ENCODE measurements at regions not wholly inside any gene's neighbourhood (a gene's known extent, or its start where the extent isn't known, plus 50 kb on each side); places are given as distances from the start of the nearest gene placed in this dataset.

- Histone ChIP-seq H3K14ac (replicated peaks; ENCODE audit: low read depth, low read length) (no peak overlapping the region), H2BK5ac (ENCODE audit: low read depth, low read length, poor library complexity, severe bottlenecking) (no peak overlapping the region), H3K4me2 (ENCODE audit: low read depth, low read length) (no peak overlapping the region), H2AK5ac (ENCODE audit: low read depth, low read length) (no peak overlapping the region), H4K8ac (ENCODE audit: low read depth in 2 of 2, low read length in 2 of 2) (no peak overlapping the region), H2AK9ac (replicated peaks; ENCODE audit: low read depth, low read length, poor library complexity) (no peak overlapping the region), H3K27ac (ENCODE audit: insufficient read depth, low read length) (no peak overlapping the region), H4K5ac (ENCODE audit: low read depth, low read length) (no peak overlapping the region), H3K9ac (ENCODE audit: low read depth, low read length) (no peak overlapping the region), H3K56ac (ENCODE audit: extremely low read depth, insufficient read depth, low read length) (no peak overlapping the region), H3K4me1 (ENCODE audit: control insufficient read depth, insufficient read depth, low read length) (no peaks in the 10 kb centered on the region), H2AFZ (replicated peaks; ENCODE audit: low read length, poor library complexity) (no peak overlapping the region), H3K9me3 (ENCODE audit: control insufficient read depth, insufficient read depth, low read length) (peaks cover 13% of the 10 kb centered on the region), H3K4ac (ENCODE audit: low read depth, low read length) (no peak overlapping the region), H4K20me1 (ENCODE audit: insufficient read depth, low read length) (no peaks in the 10 kb centered on the region), H4K91ac (ENCODE audit: insufficient read depth, low read depth, low read length) (no peak overlapping the region), H3K27me3 (ENCODE audit: control insufficient read depth, insufficient read depth, low read length) (no peaks in the 10 kb centered on the region), H3K18ac (ENCODE audit: low read depth, low read length) (no peak overlapping the region), H2BK120ac (ENCODE audit: low read depth, low read length) (no peak overlapping the region), H3K9me1 (ENCODE audit: insufficient read depth, low read length) (no peaks in the 10 kb centered on the region), H2BK20ac (ENCODE audit: low read depth, low read length) (no peak overlapping the region), H3K4me3 (ENCODE audit: insufficient read depth, low read depth, low read length) (no peak overlapping the region), H3K79me1 (ENCODE audit: low read depth in 1 of 2, low read length in 2 of 2) (no peaks in the 10 kb centered on the region), H3K36me3 (ENCODE audit: control insufficient read depth, insufficient read depth, low read length) (no peaks in the 10 kb centered on the region), H2BK15ac (ENCODE audit: low read depth, low read length) (no peak overlapping the region), H3K23ac (ENCODE audit: low read depth, low read length) (no peak overlapping the region)
- dilution Hi-C loops (cut with HindIII; ENCODE audit: low sequenced_read_pairs, unreplicated experiment), result no loop called here
- no TSS peak for BruUV-seq (replicated peaks)
- intact Hi-C loops (cut with micrococcal nuclease), result no loop called here
- ATAC-seq (ENCODE audit: low read depth), result no peak
- DNase-seq, result no peak
- ChIA-PET CTCF (no interaction called here), POLR2A (ENCODE audit: unreplicated experiment) (no interaction called here)
- in situ Hi-C loops (cut with MboI; ENCODE audit: low sequenced_read_pairs), result no loop called here
- TF ChIP-seq BHLHE40 (IDR thresholded peaks at IDR 0.05; ENCODE audit: low read depth, low read length), result no peak
- no peak for TF ChIP-seq MXI1 (IDR thresholded peaks at IDR 0.05; ENCODE audit: borderline replicate concordance, low read depth, low read length)
- TF ChIP-seq POLR2A (IDR thresholded peaks at IDR 0.05; ENCODE audit: low read depth, low read length), result no peak
- no peak for TF ChIP-seq CHD1 (IDR thresholded peaks at IDR 0.05; ENCODE audit: low read depth, low read length)
- TF ChIP-seq RCOR1 (IDR thresholded peaks at IDR 0.05; ENCODE audit: insufficient replicate concordance, low read length), result no peak
- no peak for TF ChIP-seq MAZ (IDR thresholded peaks at IDR 0.05; ENCODE audit: borderline replicate concordance, low read depth, low read length)
- TF ChIP-seq MAFK (IDR thresholded peaks at IDR 0.05; ENCODE audit: low read depth, low read length), result no peak
- TF ChIP-seq RFX5 (IDR thresholded peaks at IDR 0.05; ENCODE audit: low read depth, low read length), result no peak
- TF ChIP-seq, protein P1, sequence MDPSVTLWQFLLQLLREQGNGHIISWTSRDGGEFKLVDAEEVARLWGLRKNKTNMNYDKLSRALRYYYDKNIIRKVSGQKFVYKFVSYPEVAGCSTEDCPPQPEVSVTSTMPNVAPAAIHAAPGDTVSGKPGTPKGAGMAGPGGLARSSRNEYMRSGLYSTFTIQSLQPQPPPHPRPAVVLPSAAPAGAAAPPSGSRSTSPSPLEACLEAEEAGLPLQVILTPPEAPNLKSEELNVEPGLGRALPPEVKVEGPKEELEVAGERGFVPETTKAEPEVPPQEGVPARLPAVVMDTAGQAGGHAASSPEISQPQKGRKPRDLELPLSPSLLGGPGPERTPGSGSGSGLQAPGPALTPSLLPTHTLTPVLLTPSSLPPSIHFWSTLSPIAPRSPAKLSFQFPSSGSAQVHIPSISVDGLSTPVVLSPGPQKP (IDR thresholded peaks at IDR 0.05; ENCODE audit: borderline replicate concordance, low read depth, low read length), result no peak
- TF ChIP-seq NFE2L2 (IDR thresholded peaks at IDR 0.05; ENCODE audit: low read depth, low read length), result no peak
- WGBS, 2 experiments (ENCODE audit: extremely low coverage in 2 of 2, insufficient read length in 1 of 2), result no CpG with 5 or more reads among the region's 3 CpGs
Measured at GRCh38 chr14:97903821-97904220, 1106.6 kb downstream of the VRK1 start.

Data from IMR-90 (cell line).